Hematopoietic multipotent progenitor cell treated with erythropoietin and hydrocortisone succinate and interleukin-3 and kit ligand, for 8 days (in vitro differentiated cells): ENCODE measurements at regions not wholly inside any gene's neighbourhood (a gene's known extent, or its start where the extent isn't known, plus 50 kb on each side); places are given as distances from the start of the nearest gene placed in this dataset.
"Not testable (repeated sequence)": the region's sequence is repeated elsewhere in the genome, so short reads cannot be mapped to it uniquely, and the experiment has no call there.

Experiments used
- DNase-seq: peaks from one replicate; pipeline ENCODE4 v3.0.0-alpha.2; 2015

DNA sequence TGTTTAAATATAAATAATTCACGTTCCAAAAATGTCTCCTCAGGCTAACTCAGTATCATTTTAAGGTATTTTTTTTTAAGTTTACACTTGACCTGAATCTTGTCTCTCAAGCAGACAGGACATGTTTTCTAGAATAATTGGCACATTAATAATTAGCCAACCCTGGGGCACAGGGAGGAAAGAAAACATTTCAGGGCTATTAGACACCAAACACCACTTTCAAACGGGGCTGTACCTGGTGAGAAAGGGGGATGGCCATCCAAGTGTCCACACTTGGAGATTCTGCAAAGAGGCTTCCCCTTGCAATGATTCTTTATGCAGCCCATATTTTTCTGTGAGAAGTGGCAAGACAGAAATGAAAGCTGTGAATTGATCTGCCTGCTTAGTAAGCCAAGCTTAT, 560.8 kb downstream of the CD109 start:
- no peak for DNase-seq

DNA sequence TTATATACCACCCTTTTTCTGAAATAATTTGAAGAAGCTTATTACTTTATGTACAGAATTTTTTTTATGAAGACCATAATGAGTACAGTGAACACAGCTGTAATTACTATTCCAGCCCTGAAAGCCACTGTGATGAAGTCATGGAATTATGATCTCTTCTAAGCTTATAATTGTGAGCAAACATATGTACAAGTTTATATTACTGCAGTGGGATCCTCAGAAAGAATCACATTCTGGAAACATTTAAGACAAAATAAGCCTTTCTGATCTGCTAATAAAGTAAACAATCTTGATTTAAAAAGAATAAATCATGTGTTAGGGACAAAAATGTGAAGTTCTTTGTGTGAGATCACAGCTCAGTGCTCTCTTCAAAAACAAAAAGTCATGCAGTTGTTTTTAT, 560.4 kb downstream of the CD109 start:
- DNase-seq, result no peak

DNA sequence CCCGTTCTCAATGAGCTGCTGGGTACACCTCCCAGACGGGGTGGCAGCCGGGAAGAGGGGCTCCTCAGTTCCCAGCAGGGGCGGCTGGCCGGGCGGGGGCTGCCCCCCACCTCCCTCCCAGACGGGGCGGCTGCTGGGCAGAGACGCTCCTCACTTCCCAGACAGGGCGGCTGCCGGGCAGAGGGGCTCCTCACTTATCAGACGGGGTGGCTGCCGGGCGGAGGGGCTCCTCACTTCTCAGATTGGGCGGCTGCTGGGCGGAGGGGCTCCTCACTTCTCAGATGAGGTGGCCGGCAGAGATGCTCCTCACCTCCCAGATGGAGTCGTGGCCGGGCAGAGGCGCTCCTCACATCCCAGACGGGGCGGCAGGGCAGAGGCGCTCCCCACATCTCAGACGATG, 559.0 kb downstream of the CD109 start:
- DNase-seq, result not testable (repeated sequence)

DNA sequence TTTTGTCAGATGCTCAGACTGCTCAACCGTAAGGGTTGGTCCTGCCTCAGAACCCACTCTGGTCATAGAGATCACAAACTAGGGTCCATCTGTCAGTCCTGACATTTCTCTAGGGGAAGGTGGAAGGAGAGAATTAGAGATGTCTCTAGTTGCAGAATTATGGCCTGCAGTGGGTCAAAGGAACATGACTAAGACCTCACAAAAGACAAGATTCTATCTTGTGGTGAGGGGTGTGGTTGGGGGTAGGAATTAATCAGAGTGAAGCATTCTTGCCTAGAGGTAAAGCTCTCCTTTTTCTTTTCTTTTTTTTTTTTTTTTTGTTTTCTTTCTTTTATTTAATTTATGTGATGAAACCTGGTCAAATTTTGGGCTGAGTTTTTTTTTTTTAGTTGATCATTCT, 558.1 kb downstream of the CD109 start:
- not testable (repeated sequence) for DNase-seq

DNA sequence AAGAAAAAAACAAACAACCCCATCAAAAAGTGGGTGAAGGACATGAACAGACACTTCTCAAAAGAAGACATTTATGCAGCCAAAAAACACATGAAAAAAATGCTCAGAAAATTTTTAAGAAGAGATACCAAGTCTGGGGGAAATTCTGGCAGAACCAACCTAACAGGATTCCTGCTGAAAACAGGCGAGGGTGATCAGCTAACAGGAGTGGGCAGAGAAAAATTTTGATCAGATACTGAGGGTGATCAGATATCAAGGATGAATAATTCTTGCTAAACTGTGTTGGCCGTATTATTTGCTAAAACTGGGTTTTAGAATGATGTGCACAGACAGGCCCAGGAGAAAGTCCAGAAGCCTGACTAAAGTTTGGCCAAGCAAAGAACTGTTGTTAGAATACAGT, 557.3 kb downstream of the CD109 start:
- no peak for DNase-seq

DNA sequence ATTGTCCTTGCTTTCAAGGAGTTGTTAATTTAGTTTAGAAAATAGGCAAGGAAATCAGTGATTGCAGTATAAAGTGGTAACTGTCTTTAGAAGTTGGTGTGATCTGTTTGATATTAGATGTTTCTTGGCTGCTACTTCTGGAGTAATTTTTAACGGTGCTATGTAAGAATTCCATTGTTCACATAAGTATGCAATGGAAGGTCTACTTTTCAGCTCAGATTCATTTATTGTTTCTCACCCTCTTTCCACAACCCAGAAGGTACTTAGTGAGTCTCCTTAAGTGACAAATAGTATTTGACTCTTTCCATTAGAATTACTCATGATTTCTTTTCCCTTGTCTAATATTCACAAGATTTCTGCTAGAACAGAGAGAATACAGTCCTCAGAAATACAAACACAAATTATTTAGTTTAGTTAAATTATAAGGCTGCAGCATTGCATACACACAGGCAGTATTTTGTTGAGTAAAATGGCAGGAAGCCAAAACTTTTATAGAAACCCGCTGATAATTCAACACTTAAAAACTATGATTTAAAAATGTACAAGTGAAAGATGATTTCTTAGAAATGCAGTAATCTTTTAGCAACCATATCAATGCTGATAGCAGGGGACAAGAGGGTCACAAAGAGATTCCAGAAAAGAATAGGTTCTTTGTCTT, 554.3 kb downstream of the CD109 start:
- no peak for DNase-seq

DNA sequence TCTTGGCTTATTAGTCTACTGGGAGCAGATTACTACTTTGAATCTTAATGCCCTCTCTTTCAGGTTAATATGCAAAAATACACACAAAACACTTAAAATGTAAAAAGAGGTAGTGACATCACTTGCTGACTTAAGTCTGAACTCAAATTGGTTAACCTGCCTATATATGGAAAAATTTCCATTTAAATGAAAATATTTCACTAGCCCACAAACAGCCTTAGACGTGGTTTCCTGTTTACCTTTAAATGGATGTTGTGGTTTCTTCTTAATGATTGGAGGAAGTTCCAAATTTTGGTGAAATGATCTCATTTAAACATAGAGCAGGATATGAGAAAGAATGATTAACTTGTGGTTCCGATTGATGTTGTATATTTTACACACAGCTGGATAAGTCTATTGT, 553.7 kb downstream of the CD109 start:
- DNase-seq, result no peak

DNA sequence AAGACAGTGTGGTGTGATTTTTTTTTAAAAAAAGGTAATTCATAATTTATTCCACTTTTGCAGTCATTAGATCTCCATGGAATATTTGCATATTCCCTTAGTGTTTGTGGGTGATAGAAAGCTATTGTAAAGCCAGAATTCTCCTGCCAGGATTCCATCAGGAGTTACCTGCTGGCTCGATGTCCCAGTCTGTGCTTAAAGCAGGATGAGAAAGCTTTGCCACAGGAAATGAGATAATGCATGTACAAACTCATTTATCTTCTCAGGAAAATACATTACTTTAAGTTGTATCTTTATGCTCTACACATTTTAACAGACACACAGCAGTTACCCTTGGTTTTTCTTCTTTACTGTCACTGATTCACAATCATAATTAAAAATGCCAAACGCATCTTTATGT, 553.0 kb downstream of the CD109 start:
- DNase-seq, result no peak

DNA sequence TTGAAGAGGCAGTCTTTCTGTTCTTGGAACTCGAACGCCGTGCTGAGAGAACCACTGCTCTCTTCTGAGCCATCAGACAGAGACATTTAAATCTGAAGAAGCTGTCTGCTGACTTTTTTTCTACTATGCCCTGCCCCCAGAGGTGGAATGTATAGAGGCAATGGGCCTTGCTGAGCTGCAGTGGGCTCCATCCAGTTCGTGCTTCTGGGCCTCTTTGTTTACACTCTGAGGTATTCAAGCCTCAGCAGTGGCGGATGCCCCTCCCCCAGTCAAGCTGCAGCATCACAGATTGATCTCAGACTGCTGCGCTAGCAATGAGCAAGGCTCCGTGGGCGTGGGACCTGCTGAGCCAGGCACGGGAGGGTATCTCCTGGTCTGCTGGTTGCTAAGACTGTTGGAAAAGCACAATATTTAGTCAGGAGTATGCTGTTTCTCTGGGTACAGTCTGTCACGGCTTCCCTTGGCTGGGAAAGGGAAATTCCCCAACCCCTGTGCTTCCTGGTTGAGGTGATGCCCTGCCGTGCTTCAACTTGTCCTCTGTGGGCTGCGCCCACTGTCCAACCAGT, 526.8 kb downstream of the CD109 start:
- no peak for DNase-seq

DNA sequence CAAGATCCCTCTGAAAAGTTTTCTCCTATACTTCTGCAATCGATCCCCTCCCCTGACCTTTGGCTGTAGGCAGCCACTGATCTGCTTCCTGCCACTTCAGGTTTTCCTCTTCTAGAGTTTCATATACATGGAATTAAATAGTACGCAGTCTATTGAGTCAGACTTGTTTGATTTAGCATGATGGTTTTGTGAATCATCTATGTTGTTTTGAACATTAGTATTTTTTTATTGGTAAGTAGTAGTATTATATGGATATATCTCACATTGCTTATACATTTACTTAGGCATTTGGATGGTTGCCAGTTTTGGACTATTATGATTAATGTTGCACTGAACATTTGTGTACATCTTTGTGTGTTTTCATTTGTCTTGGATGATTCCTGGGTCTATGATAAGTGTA, 518.0 kb downstream of the CD109 start:
- DNase-seq, result no peak

DNA sequence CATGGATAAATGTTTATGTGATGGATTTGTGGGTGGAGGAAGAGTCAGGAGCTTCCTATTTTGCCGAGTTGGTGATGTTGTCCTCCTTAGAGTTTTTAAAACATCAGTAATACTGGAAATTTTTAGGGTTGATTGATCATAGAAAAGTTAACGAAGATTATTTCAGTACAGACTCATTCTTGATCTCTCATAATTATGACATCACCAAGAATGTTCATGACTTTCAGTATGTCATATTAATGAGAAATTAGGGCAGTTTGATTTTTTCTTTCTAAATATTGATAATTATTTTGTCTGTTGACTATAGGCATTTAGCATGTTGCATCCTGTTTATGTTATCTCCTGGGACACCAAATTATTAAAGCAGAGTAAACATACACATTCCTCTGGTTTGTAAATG, 512.2 kb downstream of the CD109 start:
- no peak for DNase-seq

DNA sequence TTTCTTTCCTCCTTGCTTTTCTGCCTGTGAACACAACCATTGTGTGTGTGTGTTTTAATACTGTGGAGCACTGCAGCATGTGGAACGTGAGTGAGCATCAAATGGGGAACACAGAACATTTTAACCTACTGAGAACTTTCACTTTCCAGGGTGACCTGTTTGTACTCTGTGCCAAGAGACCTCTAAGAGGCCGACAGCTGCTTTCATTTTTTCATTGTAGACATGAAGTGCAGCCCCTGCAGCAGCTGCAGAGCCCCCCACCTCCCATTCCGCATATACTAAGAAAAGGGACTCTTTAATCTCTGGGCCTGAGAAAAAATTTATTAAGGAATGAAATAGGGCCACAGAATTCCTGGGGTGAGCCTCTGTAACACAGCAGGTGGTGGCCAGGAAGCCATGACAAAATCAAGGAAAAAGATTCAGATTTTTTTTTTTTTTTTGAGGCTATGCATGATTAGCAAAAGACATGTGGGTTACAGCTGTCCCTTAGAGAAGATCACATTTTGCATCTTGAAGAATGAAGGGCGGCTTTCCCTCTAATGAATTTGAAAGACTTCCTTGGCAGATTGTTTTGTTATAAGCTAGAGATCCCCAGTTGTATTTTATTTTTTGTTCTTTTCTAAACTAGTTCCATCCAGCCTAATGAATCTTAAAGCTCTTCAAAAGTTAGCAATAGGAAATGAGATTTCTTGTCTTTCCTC, 503.4 kb downstream of the CD109 start:
- DNase-seq, result no peak

DNA sequence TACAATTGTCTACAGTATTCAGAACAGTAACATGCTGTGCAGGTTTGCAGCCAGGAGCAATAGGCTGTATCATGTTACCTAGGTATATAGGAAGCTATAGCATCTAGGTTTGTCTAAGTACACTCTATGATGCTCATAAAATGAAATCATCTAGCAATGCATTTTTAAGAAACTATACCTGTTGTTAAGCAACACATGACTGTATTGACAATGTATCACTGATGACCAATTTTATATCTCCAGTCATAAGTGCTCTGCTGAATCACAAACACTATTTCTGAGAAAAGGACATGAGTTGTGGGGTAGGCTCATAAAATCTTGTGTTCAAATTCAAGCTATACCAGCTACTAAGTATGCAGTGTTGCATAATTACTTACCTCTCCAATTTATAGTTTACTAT, 501.3 kb downstream of the CD109 start:
- no peak for DNase-seq

DNA sequence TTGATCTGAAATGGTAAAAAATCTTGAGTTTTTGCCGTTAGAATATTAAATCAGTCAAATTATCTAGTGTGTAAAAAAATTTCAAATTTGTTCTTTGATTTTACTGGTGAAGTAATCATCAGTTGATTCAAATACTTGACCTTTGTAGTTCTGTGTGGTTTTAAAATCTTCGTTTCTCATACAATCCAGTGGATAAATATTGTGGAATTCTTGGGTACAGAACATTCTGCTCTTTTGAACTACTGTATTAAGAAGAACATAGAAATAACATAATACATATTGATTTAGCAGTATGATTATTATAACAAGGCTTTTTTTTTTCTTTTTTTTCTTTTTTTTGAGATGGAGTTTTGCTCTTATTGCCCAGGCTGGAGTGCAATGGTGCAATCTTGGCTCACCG, 491.8 kb downstream of the CD109 start:
- no peak for DNase-seq

DNA sequence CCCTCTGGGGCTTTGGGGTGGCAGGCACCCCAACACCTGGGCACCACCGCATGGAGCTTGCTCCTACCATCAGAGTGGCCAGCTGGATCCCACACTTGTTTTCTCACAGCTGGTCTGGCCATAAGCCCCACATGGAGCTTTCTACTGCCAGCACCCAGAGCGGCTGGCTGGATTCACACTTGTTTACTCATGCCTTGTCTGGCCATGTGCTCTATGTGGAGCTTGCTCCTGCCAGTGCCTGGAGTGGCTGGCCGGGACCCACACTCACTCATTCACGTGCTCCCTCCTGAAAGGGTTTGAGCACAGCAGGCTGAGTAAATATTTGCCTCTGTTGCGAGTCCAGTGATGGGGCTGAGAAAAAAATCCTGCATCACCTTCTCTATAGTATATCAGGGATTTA, 487.0 kb downstream of the CD109 start:
- DNase-seq, result no peak

DNA sequence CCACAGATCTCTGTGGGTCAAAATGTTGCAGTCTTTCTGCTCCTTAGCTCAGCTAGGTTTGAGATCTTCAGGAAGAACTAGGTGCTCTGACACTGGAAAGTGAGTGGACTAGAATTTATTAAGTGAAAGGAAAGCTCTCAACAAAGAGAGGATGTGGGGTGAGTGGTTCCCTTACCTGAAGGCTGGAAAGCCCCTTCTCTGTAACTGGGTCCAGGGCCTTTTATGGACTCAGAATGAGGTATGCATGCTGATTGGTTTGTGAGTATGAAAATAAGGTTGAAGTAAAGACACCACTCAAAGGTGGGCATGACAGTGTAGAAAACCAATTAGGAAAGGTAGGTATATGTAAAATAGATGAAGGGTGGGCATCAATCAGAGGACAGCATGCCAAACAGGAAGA, 485.5 kb downstream of the CD109 start:
- no peak for DNase-seq

DNA sequence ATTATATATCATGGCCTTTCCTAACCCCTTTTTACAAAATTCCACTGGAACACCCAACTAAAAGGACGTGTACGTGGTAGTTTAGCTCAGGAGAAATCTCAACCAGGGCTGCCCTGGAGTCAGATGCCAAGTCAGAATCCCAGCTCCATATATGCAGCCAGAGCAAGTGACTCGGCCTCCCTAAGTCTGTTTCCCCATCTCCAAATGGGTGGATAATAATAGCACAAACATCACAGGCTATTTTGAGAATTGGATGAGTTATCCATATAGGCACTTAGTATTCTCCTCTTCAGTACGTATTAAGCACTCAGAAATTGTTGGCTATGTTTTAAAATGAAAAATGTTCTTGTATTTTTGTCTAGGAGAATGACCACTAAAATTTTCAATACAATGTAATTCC, 481.5 kb downstream of the CD109 start:
- DNase-seq, result no peak

DNA sequence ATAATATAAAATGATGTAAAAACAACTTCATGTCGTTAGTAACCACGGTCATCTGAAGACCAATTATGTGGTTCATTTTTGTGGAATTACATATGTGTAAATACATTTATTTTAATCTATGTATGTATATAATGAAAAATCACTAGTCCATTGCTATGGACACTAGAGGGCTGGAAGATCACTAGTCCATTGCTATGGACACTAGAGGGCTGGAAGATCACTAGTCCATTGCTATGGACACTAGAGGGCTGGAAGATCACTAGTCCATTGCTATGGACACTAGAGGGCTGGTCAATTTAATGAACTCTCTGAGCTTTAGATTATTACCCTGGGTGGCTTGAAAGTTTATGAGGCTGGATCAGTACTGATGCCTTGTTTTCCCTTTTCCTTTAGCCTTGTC, 474.5 kb downstream of the CD109 start:
- not testable (repeated sequence) for DNase-seq

DNA sequence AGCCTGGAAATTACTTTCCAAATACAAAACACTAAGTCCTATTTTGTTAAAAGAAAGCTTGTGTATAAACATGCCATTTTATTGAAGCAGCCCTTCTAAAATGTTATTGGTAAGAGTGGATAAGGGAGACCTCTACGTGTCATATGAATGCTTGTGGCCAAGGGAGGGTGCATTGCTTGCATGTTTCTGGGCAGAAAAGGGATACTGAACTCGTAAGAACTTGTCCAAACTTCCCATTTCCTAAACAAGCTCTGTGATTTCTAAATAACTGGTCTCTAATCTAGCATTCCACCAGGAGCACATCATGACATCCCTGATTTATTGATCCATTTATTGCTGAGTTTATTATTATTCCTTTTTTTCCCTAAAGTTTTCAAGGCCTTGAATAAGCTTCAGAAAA, 474.1 kb downstream of the CD109 start:
- DNase-seq, result no peak

DNA sequence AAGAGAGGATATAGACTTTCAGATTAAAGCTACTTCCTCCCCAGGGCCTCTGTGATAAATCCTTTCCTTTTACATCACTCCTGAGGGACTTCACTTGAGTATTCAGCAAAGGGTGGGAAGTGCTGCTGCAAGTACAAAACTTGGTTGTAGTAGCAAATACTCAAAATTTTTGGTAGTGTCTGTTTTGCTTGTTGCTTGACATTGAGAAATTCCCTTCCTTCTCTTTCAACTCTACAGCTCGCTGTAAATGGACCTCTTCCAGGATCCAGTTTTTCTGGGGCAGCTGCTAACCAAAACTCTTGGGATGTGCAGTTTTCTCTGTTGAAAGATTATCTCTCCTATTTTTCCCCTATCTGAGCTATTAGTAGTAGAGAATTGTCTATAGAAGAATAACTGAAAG, 472.0 kb downstream of the CD109 start:
- no peak for DNase-seq

DNA sequence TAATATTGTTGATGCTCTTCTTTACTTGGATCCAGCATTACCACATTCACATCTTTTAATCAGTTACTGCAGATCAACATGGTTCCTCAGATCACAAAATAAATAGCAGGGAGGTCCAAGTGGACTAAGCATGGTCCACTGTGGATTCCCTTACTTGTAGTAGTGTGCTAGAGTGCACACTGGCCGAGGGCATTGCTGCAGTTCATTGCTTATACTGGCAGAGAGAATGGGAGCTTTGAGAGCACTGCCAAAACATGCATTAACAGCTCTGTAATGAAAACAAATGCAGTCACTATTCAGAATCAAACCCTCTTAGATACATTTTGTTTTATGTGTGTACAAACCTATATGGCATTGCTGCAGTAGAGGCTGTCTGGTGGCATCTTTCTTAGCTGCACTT, 471.5 kb downstream of the CD109 start:
- no peak for DNase-seq

DNA sequence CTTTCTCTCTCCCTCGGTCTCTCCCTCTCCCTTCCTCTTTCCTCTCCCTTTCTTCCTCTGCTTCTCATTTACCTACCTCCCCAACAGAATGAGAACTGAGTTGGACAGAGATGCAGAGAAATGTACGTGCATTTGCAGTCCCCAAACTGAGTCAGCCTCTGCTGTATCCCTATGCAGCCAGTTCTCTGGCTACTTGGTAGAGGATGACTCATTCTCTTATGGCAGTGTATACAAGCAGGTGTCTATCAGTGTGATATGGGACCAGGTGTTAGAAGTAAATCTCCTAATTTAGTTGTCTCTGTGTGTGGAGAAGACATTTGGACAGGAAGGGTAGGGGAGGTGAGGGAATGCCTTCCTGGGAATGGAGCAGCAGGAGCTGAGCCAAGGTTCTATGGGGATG, 470.8 kb downstream of the CD109 start:
- no peak for DNase-seq

DNA sequence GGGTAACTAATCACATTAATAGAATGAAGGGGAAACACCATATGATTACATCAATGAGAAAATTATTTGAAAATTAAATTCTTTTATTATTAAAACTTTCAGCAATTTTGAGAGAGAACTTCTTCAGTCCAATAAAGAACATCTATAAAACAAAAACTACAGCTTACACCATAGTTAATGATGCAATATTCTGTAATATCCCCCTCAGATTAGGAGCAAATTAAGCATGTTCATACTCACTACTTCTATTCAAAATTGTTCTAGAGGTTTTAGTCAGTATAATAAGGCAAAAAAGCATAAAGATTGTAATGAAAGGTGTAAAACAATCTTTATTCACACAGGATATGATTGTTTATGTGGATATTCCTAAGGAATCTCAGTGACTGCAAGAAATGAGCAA, 465.4 kb downstream of the CD109 start:
- DNase-seq, result no peak

DNA sequence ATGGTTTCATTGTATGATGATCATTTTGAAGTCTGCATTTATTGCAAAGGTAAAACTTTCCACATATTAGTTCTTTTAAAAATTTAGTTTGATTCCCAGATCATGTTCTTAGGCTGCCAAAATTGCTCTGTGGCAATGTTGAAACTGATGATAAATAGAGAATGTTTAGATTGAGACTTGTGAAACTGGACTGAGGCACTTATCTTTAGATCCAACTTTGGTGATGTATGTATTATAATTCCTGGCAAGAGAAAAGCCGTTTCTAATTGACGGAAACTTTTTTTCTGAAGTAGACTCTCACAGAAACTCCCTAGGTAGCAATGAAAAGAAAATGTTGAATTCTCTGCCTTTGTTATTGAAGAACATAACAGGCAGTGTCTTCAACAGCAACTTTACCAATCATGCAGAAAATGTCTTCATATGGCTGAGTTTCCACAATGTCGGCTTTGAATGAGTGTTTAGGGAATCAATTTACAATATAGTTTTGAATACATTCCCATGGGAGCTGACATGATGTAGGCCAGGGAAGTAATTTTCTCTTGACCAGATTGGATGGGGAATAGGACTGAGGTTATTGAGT, 456.2 kb downstream of the CD109 start:
- no peak for DNase-seq
